ENCODE measurements at regions not wholly inside any gene's neighbourhood (a gene's known extent, or its start where the extent isn't known, plus 50 kb on each side); places are given as distances from the start of the nearest gene placed in this dataset.

DNA sequence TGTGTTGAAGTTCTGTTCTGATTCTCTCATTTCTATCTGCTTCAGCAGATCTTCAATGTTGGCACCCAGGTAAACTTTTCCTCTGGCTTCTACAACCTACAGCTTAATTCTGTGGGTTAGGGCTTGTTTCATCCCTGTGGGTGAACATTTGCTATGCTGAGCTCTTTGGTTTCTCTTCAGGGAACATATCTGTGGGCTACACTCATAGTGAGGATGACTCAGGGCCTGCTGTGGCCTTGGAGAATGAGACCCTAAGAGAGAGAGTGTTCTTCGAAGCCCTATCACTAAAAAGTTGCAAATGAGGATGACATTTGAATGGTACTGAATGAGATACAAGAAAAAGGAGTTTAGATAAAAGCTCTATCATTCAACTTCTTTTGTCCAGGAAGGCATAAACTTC, 346.2 kb upstream of the CBLB start:
- TF ChIP-seq, protein P1, sequence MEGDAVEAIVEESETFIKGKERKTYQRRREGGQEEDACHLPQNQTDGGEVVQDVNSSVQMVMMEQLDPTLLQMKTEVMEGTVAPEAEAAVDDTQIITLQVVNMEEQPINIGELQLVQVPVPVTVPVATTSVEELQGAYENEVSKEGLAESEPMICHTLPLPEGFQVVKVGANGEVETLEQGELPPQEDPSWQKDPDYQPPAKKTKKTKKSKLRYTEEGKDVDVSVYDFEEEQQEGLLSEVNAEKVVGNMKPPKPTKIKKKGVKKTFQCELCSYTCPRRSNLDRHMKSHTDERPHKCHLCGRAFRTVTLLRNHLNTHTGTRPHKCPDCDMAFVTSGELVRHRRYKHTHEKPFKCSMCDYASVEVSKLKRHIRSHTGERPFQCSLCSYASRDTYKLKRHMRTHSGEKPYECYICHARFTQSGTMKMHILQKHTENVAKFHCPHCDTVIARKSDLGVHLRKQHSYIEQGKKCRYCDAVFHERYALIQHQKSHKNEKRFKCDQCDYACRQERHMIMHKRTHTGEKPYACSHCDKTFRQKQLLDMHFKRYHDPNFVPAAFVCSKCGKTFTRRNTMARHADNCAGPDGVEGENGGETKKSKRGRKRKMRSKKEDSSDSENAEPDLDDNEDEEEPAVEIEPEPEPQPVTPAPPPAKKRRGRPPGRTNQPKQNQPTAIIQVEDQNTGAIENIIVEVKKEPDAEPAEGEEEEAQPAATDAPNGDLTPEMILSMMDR (IDR thresholded peaks at IDR 0.05), result no peak
- Histone ChIP-seq H3K4me3 (no peak overlapping the region), H3K27me3 (ENCODE audit: low read depth) (no peaks in the 10 kb centered on the region), H3K9me3 (peaks cover 5% of the 10 kb centered on the region), H3K27ac (no peak overlapping the region), H3K4me1 (no peaks in the 10 kb centered on the region), H3K36me3 (no peaks in the 10 kb centered on the region)
- ATAC-seq (no peak), DNase-seq (no peak)
- intact Hi-C loops (cut with DNase I), result no loop called here

DNA sequence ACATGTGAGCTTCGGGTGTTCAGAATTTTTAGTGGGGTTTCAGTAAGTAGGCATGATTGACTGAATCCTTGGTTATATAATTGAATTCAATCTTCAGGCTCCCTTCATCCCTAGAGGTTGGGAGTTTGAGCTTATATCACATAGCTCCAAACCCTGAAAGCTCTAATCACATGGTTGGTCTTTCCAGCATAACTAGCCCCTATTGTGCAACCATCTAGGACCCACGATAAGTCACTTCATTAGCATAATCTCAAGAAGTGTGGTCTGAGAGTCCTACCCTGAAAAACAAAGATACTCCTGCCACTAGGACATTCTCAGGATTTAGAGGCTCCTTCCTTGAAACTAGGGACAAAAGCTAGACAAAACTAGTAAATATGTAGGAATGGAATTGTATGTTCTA, 348.9 kb upstream of the CBLB start:
- H3K4me1 ChIP-seq, result no peaks in the 10 kb centered on the region
- TF ChIP-seq, protein P1 (IDR thresholded peaks at IDR 0.05), result no peak
- no peak for ATAC-seq

DNA sequence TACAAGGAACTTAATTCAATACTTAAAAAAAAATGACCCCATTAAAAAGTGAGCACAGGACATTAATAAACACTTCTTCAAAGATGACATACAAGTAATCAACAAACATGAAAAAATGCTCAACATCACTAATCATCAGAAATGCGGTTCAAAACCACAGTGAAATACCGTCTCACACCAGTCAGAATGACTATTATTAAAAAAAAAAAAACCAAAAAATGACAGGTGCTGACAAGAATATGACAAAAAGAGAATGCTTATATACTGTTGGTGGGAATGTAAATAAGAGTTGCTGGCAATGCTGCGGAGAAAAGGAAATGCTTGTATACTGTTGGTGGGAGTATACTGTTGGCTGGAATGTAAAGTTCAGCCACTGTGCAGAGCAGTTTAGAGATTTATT, 358.3 kb upstream of the CBLB start:
- TF ChIP-seq, protein P1 (IDR thresholded peaks at IDR 0.05), result no peak
- Histone ChIP-seq H3K9me3 (no peaks in the 10 kb centered on the region), H3K4me1 (no peaks in the 10 kb centered on the region), H3K4me3 (no peak overlapping the region), H3K36me3 (no peaks in the 10 kb centered on the region), H3K27me3 (ENCODE audit: low read depth) (no peaks in the 10 kb centered on the region), H3K27ac (no peak overlapping the region)
- ATAC-seq (no peak), DNase-seq (no peak)
- intact Hi-C loops (cut with DNase I), result no loop called here

More for the DNA sequence above, 348.9 kb upstream of the CBLB start:
- no peak overlapping the region for H3K4me3 ChIP-seq
- peaks cover 14% of the 10 kb centered on the region for H3K9me3 ChIP-seq
- intact Hi-C loops (cut with DNase I), result no loop called here
- no peaks in the 10 kb centered on the region for H3K36me3 ChIP-seq
- H3K27ac ChIP-seq, result no peak overlapping the region
- no peak for DNase-seq
- H3K27me3 ChIP-seq (ENCODE audit: low read depth), result no peaks in the 10 kb centered on the region

DNA sequence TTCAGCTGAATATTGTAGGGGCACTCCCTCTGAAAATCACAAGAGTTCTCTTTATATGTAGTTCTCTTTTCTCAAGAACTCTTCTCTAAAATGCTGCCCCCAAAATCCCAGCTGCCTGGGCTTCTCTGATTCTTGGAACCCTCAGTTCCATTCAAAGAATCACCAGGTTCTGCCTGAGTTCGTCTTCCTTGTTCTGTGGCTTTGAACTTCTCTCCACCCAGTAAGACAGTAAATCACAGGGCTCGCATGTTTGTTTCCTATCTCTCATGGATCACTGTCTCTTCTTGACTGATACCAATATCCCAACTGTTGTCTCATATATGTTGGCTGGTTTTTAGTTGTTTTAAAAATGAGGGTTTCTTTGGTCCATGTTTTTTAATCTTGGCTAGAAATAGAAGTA, 359.5 kb upstream of the CBLB start:
- DNase-seq, result no peak
- Histone ChIP-seq H3K9me3 (no peaks in the 10 kb centered on the region), H3K27ac (no peak overlapping the region), H3K27me3 (ENCODE audit: low read depth) (no peaks in the 10 kb centered on the region), H3K4me3 (no peak overlapping the region), H3K36me3 (no peaks in the 10 kb centered on the region), H3K4me1 (no peaks in the 10 kb centered on the region)
- TF ChIP-seq, protein P1 (IDR thresholded peaks at IDR 0.05), result no peak
- no peak for ATAC-seq
- intact Hi-C loops (cut with DNase I), result no loop called here

DNA sequence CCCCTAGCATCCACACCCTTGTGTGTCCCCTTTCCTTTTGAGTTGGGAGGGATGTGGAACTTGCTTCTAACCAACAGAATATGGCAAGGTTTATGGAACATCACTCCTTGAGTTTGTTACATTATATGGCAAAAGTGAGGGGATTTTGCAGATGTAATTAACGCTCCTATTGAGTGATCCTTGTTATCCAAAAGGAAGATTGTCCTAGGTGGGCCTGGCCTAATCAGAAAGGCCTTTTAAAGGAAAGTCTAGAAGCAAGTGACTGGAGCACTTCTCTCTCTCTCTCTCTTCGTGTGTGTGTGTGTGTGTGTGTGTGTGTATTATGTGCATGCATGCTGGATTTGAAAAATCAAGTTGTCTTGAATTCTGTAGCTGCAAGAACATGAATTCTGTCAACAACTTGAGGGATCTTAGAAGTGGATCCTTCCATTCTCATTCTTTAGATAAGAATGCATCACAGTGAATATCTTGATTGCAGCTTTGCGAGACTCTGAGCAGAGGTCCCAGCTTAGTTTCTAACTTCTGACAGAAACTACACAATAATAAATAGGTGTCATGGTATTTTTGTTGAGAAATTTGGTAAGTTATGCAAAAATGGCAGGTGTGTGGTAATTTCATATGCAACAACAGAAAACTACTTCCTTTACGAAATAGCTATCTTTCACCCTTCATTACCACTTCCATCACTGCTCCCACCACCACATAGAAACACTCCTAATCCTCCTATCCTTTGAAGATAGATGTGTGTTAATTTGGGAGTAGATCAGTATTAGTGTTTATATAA, 360.9 kb upstream of the CBLB start:
- H3K4me3 ChIP-seq, result no peak overlapping the region
- intact Hi-C loops (cut with DNase I), result no loop called here
- TF ChIP-seq, protein P1 (IDR thresholded peaks at IDR 0.05), result no peak
- H3K36me3 ChIP-seq, result no peaks in the 10 kb centered on the region
- H3K27ac ChIP-seq, result no peak overlapping the region
- no peaks in the 10 kb centered on the region for H3K9me3 ChIP-seq
- H3K27me3 ChIP-seq (ENCODE audit: low read depth), result no peaks in the 10 kb centered on the region
- H3K4me1 ChIP-seq, result no peaks in the 10 kb centered on the region
- ATAC-seq, result no peak
- DNase-seq, result no peak

Data from lower lobe of right lung (tissue), 2 donors.